Fibroblast of the aortic adventitia (primary cell): ENCODE measurements at regions not wholly inside any gene's neighbourhood (a gene's known extent, or its start where the extent isn't known, plus 50 kb on each side); places are given as distances from the start of the nearest gene placed in this dataset.

ENCODE experiments used
- DNase-seq: peaks from one replicate; pipeline ENCODE4 v3.0.0-alpha.2; 2010; ENCODE audit warnings: low read depth
- H3K4me3 ChIP-seq: 2 replicates; pipeline ENCODE4 v1.5.1; 2011; ENCODE audit warnings: low read depth, mild to moderate bottlenecking, control low read depth, low read length, moderate library complexity
- CTCF ChIP-seq: IDR thresholded peaks from 2 replicates; pipeline ENCODE4 v1.5.1; 2011; ENCODE audit warnings: mild to moderate bottlenecking, low read length, control low read depth, inconsistent platforms; ENCODE audit not compliant: insufficient read depth

- no peak for DNase-seq
- TF ChIP-seq CTCF = no peak
- no peak overlapping the region for H3K4me3 ChIP-seq
These were observed 645.5 kb upstream of the PCDH15 start for GRCh38 chr10:55446441-55447002.

GRCh38 chr10:55441777-55442176, 640.7 kb upstream of the PCDH15 start:
- no peak overlapping the region for H3K4me3 ChIP-seq
- TF ChIP-seq CTCF = no peak
- DNase-seq = no peak

GRCh38 chr10:55426138-55426537, 625.1 kb upstream of the PCDH15 start:
- no peak overlapping the region for H3K4me3 ChIP-seq
- no peak for TF ChIP-seq CTCF
- no peak for DNase-seq

GRCh38 chr10:55410415-55410885, 609.4 kb upstream of the PCDH15 start:
- H3K4me3 ChIP-seq = no peak overlapping the region
- no peak for DNase-seq

GRCh38 chr10:55404094-55404493, 603.1 kb upstream of the PCDH15 start:
- no peak overlapping the region for H3K4me3 ChIP-seq
- DNase-seq = no peak
- TF ChIP-seq CTCF = no peak

More at GRCh38 chr10:55410415-55410885, 609.4 kb upstream of the PCDH15 start:
- no peak for TF ChIP-seq CTCF

- no peak overlapping the region for H3K4me3 ChIP-seq
- no peak for TF ChIP-seq CTCF
- no peak for DNase-seq
These were observed 599.2 kb upstream of the PCDH15 start for GRCh38 chr10:55400075-55400849.
